Panc1 (cell line): ENCODE measurements at regions not wholly inside any gene's neighbourhood (a gene's known extent, or its start where the extent isn't known, plus 50 kb on each side); places are given as distances from the start of the nearest gene placed in this dataset.

ENCODE experiments used
- ATAC-seq: fragments of 200-7000 bp; cut with Tn5 transposase; 2 replicates; pipeline ENCODE4 v1.9.1; 2020; ENCODE audit warnings: mild to moderate bottlenecking, moderate library complexity
- BruUV-seq: library from RNA; stranded (reverse); fragments of 400-500 nt; replicated peaks from 2 replicates; lab custom pipeline; 2021; lab: Mats Ljungman, UMichigan
- CTCF ChIA-PET: fragments of 300-600 bp; sonication (Branson Sonifier 250); formaldehyde crosslinking; loops from one replicate; lab custom pipeline; 2022; ENCODE audit warnings: antibody characterized with exemption; lab: Charles Lee
- POLR2A ChIA-PET: fragments of 300-600 bp; sonication (Branson Sonifier 250); formaldehyde crosslinking; loops from one replicate; lab custom pipeline; 2022; ENCODE audit warnings: antibody characterized with exemption; lab: Charles Lee
- DNase-seq: peaks from one replicate; pipeline ENCODE4 v3.0.0-alpha.2; 2010; ENCODE audit warnings: low read depth, low spot score
- H3K27ac ChIP-seq: 2 replicates; pipeline ENCODE4 v1.5.1; 2011; ENCODE audit warnings: mild to moderate bottlenecking, low read length, inconsistent platforms
- H3K27me3 ChIP-seq: fragments of 200-500 bp; sonication (Bioruptor generic); 2 replicates; pipeline ENCODE4 v1.6.0; 2014; ENCODE audit warnings: low read length, inconsistent platforms; ENCODE audit not compliant: control insufficient read depth, insufficient read depth
- H3K36me3 ChIP-seq: fragments of 200-500 bp; sonication (Bioruptor generic); 2 replicates; pipeline ENCODE4 v1.5.1; 2014; ENCODE audit warnings: inconsistent platforms, mild to moderate bottlenecking, low read length, moderate library complexity; ENCODE audit not compliant: control insufficient read depth, insufficient read depth
- H3K4me1 ChIP-seq: 2 replicates; pipeline ENCODE4 v1.5.1; 2011; ENCODE audit warnings: inconsistent platforms, mild to moderate bottlenecking, low read length, moderate library complexity; ENCODE audit not compliant: control insufficient read depth, insufficient read depth
- H3K4me3 ChIP-seq, 2 experiments: 2 replicates each; pipeline ENCODE4 v1.5.1; 2011 to 2012; ENCODE audit warnings: low read depth in 2 of 2, low read length in 2 of 2, mild to moderate bottlenecking in 2 of 2, inconsistent platforms in 1 of 2, moderate library complexity in 1 of 2
- H3K9me3 ChIP-seq: fragments of 200-500 bp; sonication (Bioruptor generic); 2 replicates; pipeline ENCODE4 v1.5.1; 2014; ENCODE audit warnings: low read depth, mild to moderate bottlenecking, inconsistent platforms, low read length, moderate library complexity; ENCODE audit not compliant: control insufficient read depth, insufficient read depth
- POLR2AphosphoS5 ChIP-seq: IDR thresholded peaks from 2 replicates; pipeline ENCODE4 v1.6.1; 2012; ENCODE audit warnings: mild to moderate bottlenecking, low read depth, low read length, moderate library complexity
- SIN3A ChIP-seq: IDR thresholded peaks from 2 replicates; pipeline ENCODE4 v1.6.1; 2012; ENCODE audit warnings: low read depth, mild to moderate bottlenecking, low read length, moderate library complexity, borderline replicate concordance; ENCODE audit not compliant: insufficient read depth
- TCF7L2 ChIP-seq: IDR thresholded peaks from 2 replicates; pipeline ENCODE4 v1.6.1; 2011; ENCODE audit warnings: mild to moderate bottlenecking, low read depth, low read length, inconsistent platforms
- in situ Hi-C: cut with HindIII; loops from 2 replicates; pipeline ENCODE4 v1.10.0; 2016; ENCODE audit warnings: low sequenced_read_pairs, low pct_unique_long_range_greater_than_20kb
- intact Hi-C: fragments of 100-400 bp; cut with micrococcal nuclease; formaldehyde crosslinking; loops from one replicate; pipeline ENCODE4 v1.10.0; 2022; ENCODE audit not compliant: unreplicated experiment
- TF ChIP-seq, protein P1 (sequence below): fragments of 450-650 bp; IDR thresholded peaks from 2 replicates; pipeline ENCODE4 v1.5.1; 2017; ENCODE audit warnings: mild to moderate bottlenecking

DNA sequence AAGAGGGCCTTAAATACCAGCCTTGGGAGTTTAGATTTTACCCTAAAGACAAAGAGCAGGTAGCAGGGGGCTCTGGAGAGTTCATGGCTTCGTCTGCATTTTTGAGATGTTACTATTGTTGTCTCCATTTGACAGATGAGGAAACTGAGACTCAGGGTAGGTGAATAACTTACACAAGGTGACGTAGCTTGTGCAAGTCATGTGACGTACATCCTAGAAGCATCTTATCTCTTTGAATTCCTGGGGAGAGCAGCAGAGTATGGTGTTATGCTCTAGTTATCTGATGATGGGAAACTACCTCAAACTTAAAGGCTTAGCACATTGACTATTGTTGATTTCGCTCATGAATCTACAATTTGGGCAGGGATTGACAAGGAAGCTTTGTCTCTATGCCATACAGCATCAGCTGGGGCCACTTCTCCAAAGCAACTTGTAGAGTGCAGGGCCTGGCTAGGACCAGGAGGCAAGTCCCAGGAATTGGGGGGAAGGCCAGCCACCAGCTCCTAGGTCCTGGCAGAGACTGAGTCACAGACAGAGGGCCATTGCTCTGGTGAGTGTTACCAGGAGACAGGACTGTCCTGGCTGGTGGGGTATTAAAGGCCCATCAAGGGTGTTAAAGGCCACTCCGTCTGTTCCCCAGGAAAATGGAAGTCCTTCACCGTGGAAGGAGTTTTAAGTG, 52.1 kb upstream of the TSKU start:
- POLR2A ChIA-PET = no interaction called here
- in situ Hi-C loops = no loop called here

DNA sequence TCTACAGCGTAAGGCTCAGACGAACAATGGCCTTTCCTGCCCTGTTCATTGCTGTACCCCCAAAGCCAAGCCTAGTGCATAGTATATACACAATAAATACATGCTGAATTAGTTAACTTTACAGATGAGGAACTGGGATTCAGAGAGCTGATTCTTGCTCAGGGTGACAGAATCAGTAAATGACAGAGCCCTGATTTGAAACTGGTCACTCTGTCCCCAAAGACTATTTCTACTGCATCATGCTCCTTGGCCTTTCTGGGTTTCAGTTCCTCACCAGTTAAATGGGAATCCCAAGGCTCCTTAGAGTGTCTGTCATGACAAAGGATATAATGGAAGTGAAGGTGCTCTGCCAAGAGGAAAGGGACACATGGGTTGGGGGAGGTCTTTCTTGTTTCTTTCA, 50.5 kb upstream of the TSKU start:
- Histone ChIP-seq H3K27ac (no peak overlapping the region), H3K4me1 (no peaks in the 10 kb centered on the region), H3K9me3 (no peaks in the 10 kb centered on the region), H3K4me3 (no peak overlapping the region), H3K27me3 (peaks cover 9% of the 10 kb centered on the region), H3K36me3 (no peaks in the 10 kb centered on the region)
- TF ChIP-seq TCF7L2 (no peak), POLR2AphosphoS5 (no peak)
- DNase-seq (no peak), ATAC-seq (no peak)
- POLR2A ChIA-PET = no interaction called here
- CTCF ChIA-PET = no interaction called here
- in situ Hi-C loops (no loop called here), intact Hi-C loops (loop anchor here (5.0 kb wide), 1 partner anchor 305 kb away; no protein-coding TSS in a partner anchor)
- no TSS peak for BruUV-seq

More for the DNA sequence above, 52.1 kb upstream of the TSKU start:
- BruUV-seq = no TSS peak
- Histone ChIP-seq H3K27me3 (peaks cover 18% of the 10 kb centered on the region), H3K4me1 (no peaks in the 10 kb centered on the region), H3K4me3 (no peak overlapping the region), H3K27ac (no peak overlapping the region), H3K9me3 (no peaks in the 10 kb centered on the region), H3K36me3 (no peaks in the 10 kb centered on the region)
- CTCF ChIA-PET = no interaction called here
- TF ChIP-seq SIN3A (no peak), POLR2AphosphoS5 (no peak), TCF7L2 (no peak)
- TF ChIP-seq, protein P1, sequence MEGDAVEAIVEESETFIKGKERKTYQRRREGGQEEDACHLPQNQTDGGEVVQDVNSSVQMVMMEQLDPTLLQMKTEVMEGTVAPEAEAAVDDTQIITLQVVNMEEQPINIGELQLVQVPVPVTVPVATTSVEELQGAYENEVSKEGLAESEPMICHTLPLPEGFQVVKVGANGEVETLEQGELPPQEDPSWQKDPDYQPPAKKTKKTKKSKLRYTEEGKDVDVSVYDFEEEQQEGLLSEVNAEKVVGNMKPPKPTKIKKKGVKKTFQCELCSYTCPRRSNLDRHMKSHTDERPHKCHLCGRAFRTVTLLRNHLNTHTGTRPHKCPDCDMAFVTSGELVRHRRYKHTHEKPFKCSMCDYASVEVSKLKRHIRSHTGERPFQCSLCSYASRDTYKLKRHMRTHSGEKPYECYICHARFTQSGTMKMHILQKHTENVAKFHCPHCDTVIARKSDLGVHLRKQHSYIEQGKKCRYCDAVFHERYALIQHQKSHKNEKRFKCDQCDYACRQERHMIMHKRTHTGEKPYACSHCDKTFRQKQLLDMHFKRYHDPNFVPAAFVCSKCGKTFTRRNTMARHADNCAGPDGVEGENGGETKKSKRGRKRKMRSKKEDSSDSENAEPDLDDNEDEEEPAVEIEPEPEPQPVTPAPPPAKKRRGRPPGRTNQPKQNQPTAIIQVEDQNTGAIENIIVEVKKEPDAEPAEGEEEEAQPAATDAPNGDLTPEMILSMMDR = no peak
- intact Hi-C loops = loop anchor here (5.0 kb wide), 1 partner anchor 306 kb away; no protein-coding TSS in a partner anchor
- DNase-seq (no peak), ATAC-seq (no peak)
